ENCODE measurements at regions not wholly inside any gene's neighbourhood (a gene's known extent, or its start where the extent isn't known, plus 50 kb on each side); places are given as distances from the start of the nearest gene placed in this dataset.

- H4K20me1 ChIP-seq (ENCODE audit: insufficient read depth, low read length): no peaks in the 10 kb centered on the region
- no peak overlapping the region for H3K27ac ChIP-seq (ENCODE audit: extremely low read length, insufficient read depth, low read length)
- in situ Hi-C loops (cut with HindIII; ENCODE audit: extremely low pct_ligation_motif_present, low pct_unique_long_range_greater_than_20kb): no loop called here
- intact Hi-C loops (cut with micrococcal nuclease; ENCODE audit: unreplicated experiment): no loop called here
- no TSS peak for BruUV-seq (replicated peaks)
- no peak overlapping the region for H3K9ac ChIP-seq (ENCODE audit: insufficient read depth, low read depth, low read length)
- FAIRE-seq (no peak), ATAC-seq (no peak), DNase-seq (ENCODE audit: low spot score) (no peak)
- WGBS (ENCODE audit: low lambda C conversion rate): 1% methylated on average over 3 of the region's 3 CpGs
- H3K4me1 ChIP-seq (ENCODE audit: insufficient read depth, low read length): no peaks in the 10 kb centered on the region
- H3K9me3 ChIP-seq (ENCODE audit: low read length): peaks cover 45% of the 10 kb centered on the region
- TF ChIP-seq JUND (CRISPR knock-in tag; IDR thresholded peaks at IDR 0.05) (no peak), HNRNPH1 (optimal IDR thresholded peaks at IDR 0.05; ENCODE audit: low read depth, low read length) (no peak), TFE3 (CRISPR knock-in tag; IDR thresholded peaks at IDR 0.05) (no peak), ZBTB20 (CRISPR knock-in tag; IDR thresholded peaks at IDR 0.05; ENCODE audit: borderline replicate concordance, low read depth) (no peak), ZNF276 (CRISPR knock-in tag; IDR thresholded peaks at IDR 0.05; ENCODE audit: low read depth) (no peak), IKZF5 (CRISPR knock-in tag; IDR thresholded peaks at IDR 0.05) (no peak), CCDC6 (CRISPR knock-in tag; IDR thresholded peaks at IDR 0.05) (no peak), ZNF674 (CRISPR knock-in tag; IDR thresholded peaks at IDR 0.05; ENCODE audit: low read depth) (no peak), SALL2 (CRISPR knock-in tag; IDR thresholded peaks at IDR 0.05) (no peak), REPIN1 (CRISPR knock-in tag; IDR thresholded peaks at IDR 0.05; ENCODE audit: borderline replicate concordance, low read depth) (no peak)
- H2AFZ ChIP-seq (ENCODE audit: low read length): no peak overlapping the region
- ChIA-PET POLR2A (no interaction called here), CTCF (ENCODE audit: low intra/inter-chr PET ratio, low total read pairs) (no interaction called here)
- H3K4me3 ChIP-seq (replicated peaks in 1 of 3; ENCODE audit: insufficient read depth in 1 of 3, low read depth in 2 of 3, low read length in 3 of 3): no peak overlapping the region
- H3K27me3 ChIP-seq (ENCODE audit: control insufficient read depth in 1 of 2, insufficient read depth in 2 of 2, low read length in 2 of 2): no peaks in the 10 kb centered on the region
- no peaks in the 10 kb centered on the region for H3K36me3 ChIP-seq (replicated peaks in 1 of 2; ENCODE audit: control insufficient read depth in 1 of 2, insufficient read depth in 2 of 2, low read length in 2 of 2)
- no peaks in the 10 kb centered on the region for H3K79me2 ChIP-seq (ENCODE audit: insufficient read depth, low read length)
- no peak overlapping the region for H3K4me2 ChIP-seq (ENCODE audit: low read depth, low read length)
Observed at GRCh38 chr4:167943872-167944505, 148.3 kb upstream of the ANXA10 start.

Data from HepG2 (cell line).